ENCODE measurements at regions not wholly inside any gene's neighbourhood (a gene's known extent, or its start where the extent isn't known, plus 50 kb on each side); places are given as distances from the start of the nearest gene placed in this dataset.
A peak's percentile ranks its signal among the peaks of the same experiment; 100 is the strongest.

- Histone ChIP-seq H3K4me2 (no peak overlapping the region), H3K9ac (no peak overlapping the region), H3K9me3 (no peaks in the 10 kb centered on the region), H3K36me3 (replicated peaks in 1 of 2; ENCODE audit: control insufficient read depth in 1 of 2, insufficient read depth in 2 of 2, low read length in 1 of 2) (no peaks in the 10 kb centered on the region), H3K4me3 (ENCODE audit: low read depth in 2 of 2, low read length in 1 of 2) (no peak overlapping the region), H3K27ac (ENCODE audit: low read depth in 2 of 2, low read length in 1 of 2) (no peak overlapping the region), H3K4me1 (ENCODE audit: control insufficient read depth in 1 of 2, insufficient read depth in 2 of 2, low read depth in 1 of 2, low read length in 1 of 2) (no peaks in the 10 kb centered on the region), H3K9me2 (no peaks in the 10 kb centered on the region), H4K20me1 (ENCODE audit: insufficient read depth) (no peaks in the 10 kb centered on the region), H3F3A (replicated peaks; ENCODE audit: insufficient read depth) (no peaks in the 10 kb centered on the region), H3K27me3 (ENCODE audit: insufficient read depth) (no peaks in the 10 kb centered on the region; the same call in 1 of the 2 replicates), H2AFZ (ENCODE audit: low read depth) (0 out of 2 replicates have a peak overlapping the region, but pooled peaks have one; percentile 44), H3K79me2 (ENCODE audit: insufficient read depth) (no peaks in the 10 kb centered on the region)
- no peak for DNase-seq
- WGBS (ENCODE audit: low lambda C conversion rate), result 18% methylated on average over 4 of the region's 4 CpGs
- CTCF ChIA-PET, result no interaction called here
- POLR2A ChIA-PET, result no interaction called here
- no peak for TF ChIP-seq POLR2AphosphoS5 (IDR thresholded peaks at IDR 0.05; ENCODE audit: low read depth, low read length)
- TF ChIP-seq EZH2phosphoT487 (IDR thresholded peaks at IDR 0.05; ENCODE audit: borderline replicate concordance, low read depth), result no peak
- no peak for TF ChIP-seq MXI1 (IDR thresholded peaks at IDR 0.05; ENCODE audit: low read depth, low read length)
- no peak for TF ChIP-seq YY1 (IDR thresholded peaks at IDR 0.05; ENCODE audit: low read depth)
- no peak for TF ChIP-seq IRF3 (IDR thresholded peaks at IDR 0.05; ENCODE audit: low read depth, low read length)
- TF ChIP-seq MEF2A (IDR thresholded peaks at IDR 0.05; ENCODE audit: borderline replicate concordance, low read depth), result no peak
Measured at GRCh38 chr20:4384961-4385360, 135.9 kb upstream of the ADRA1D start.

- Histone ChIP-seq H2AFZ (ENCODE audit: low read depth) (no peak overlapping the region), H3F3A (replicated peaks; ENCODE audit: insufficient read depth) (no peaks in the 10 kb centered on the region), H3K27ac (ENCODE audit: low read depth in 2 of 2, low read length in 1 of 2) (no peak overlapping the region), H3K9me3 (no peaks in the 10 kb centered on the region), H3K4me3 (ENCODE audit: low read depth in 2 of 2, low read length in 1 of 2) (no peak overlapping the region), H3K27me3 (ENCODE audit: insufficient read depth) (no peaks in the 10 kb centered on the region; the same call in 1 of the 2 replicates), H3K36me3 (replicated peaks in 1 of 2; ENCODE audit: control insufficient read depth in 1 of 2, insufficient read depth in 2 of 2, low read length in 1 of 2) (no peaks in the 10 kb centered on the region), H3K79me2 (ENCODE audit: insufficient read depth) (no peaks in the 10 kb centered on the region), H3K9ac (no peak overlapping the region), H3K9me2 (no peaks in the 10 kb centered on the region), H3K4me2 (no peak overlapping the region), H4K20me1 (ENCODE audit: insufficient read depth) (no peaks in the 10 kb centered on the region), H3K4me1 (ENCODE audit: control insufficient read depth in 1 of 2, insufficient read depth in 2 of 2, low read depth in 1 of 2, low read length in 1 of 2) (no peaks in the 10 kb centered on the region)
- TF ChIP-seq EZH2phosphoT487 (IDR thresholded peaks at IDR 0.05; ENCODE audit: borderline replicate concordance, low read depth), result no peak
- TF ChIP-seq MAX (IDR thresholded peaks at IDR 0.05; ENCODE audit: low read depth), result no peak
- TF ChIP-seq TEAD4 (IDR thresholded peaks at IDR 0.05; ENCODE audit: borderline replicate concordance, insufficient read depth), result no peak
- no peak for TF ChIP-seq SIN3A (IDR thresholded peaks at IDR 0.05; ENCODE audit: borderline replicate concordance, low read depth, low read length)
- no peak for TF ChIP-seq JUND (IDR thresholded peaks at IDR 0.05)
- no peak for TF ChIP-seq GATA2 (CRISPR knock-in tag; IDR thresholded peaks at IDR 0.05)
- TF ChIP-seq POLR2AphosphoS5 (IDR thresholded peaks at IDR 0.05; ENCODE audit: low read depth, low read length), result no peak
- no peak for TF ChIP-seq IRF3 (IDR thresholded peaks at IDR 0.05; ENCODE audit: low read depth, low read length)
- no peak for TF ChIP-seq PBX3 (IDR thresholded peaks at IDR 0.05)
- TF ChIP-seq REST (IDR thresholded peaks at IDR 0.05; ENCODE audit: low read depth, low read length), result no peak
- no peak for TF ChIP-seq FOXM1 (IDR thresholded peaks at IDR 0.05; ENCODE audit: low read depth)
- TF ChIP-seq RXRA (IDR thresholded peaks at IDR 0.05; ENCODE audit: borderline replicate concordance, low read depth), result no peak
- no peak for TF ChIP-seq RCOR1 (IDR thresholded peaks at IDR 0.05; ENCODE audit: low read length)
- no peak for TF ChIP-seq EP300 (IDR thresholded peaks at IDR 0.05; ENCODE audit: borderline replicate concordance in 1 of 2, low read depth in 1 of 2, low read length in 1 of 2)
- TF ChIP-seq MEF2A (IDR thresholded peaks at IDR 0.05; ENCODE audit: borderline replicate concordance, low read depth), result no peak
- POLR2A ChIA-PET, result no interaction called here
- no peak for DNase-seq
- CTCF ChIA-PET, result no interaction called here
- 6% methylated on average over 5 of the region's 5 CpGs for WGBS (ENCODE audit: low lambda C conversion rate)
Measured at GRCh38 chr20:4383961-4384360, 134.9 kb upstream of the ADRA1D start.

Data from SK-N-SH (cell line).